Trophoblast cell (in vitro differentiated cells and primary cell): ENCODE measurements at regions not wholly inside any gene's neighbourhood (a gene's known extent, or its start where the extent isn't known, plus 50 kb on each side); places are given as distances from the start of the nearest gene placed in this dataset.

Experiments
- DNase-seq, 2 donors: peaks; one replicate each; pipeline ENCODE4 v3.0.0-alpha.2; 2016
- H2AFZ ChIP-seq: 2 replicates; pipeline ENCODE4 v1.6.1; 2013; ENCODE audit warnings: low read length, moderate library complexity, mild to moderate bottlenecking; ENCODE audit not compliant: insufficient read depth, poor library complexity
- H2AK5ac ChIP-seq: 2 replicates; pipeline ENCODE4 v1.6.1; 2013; ENCODE audit warnings: mild to moderate bottlenecking, low read length
- H2BK120ac ChIP-seq: 2 replicates; pipeline ENCODE4 v1.6.1; 2013; ENCODE audit warnings: low read length, mild to moderate bottlenecking, moderate library complexity; ENCODE audit not compliant: insufficient read depth, poor library complexity
- H2BK12ac ChIP-seq: 2 replicates; pipeline ENCODE4 v1.6.1; 2013; ENCODE audit warnings: mild to moderate bottlenecking, low read length, moderate library complexity
- H2BK5ac ChIP-seq: 2 replicates; pipeline ENCODE4 v1.6.1; 2013; ENCODE audit warnings: low read length, low read depth, moderate library complexity, mild to moderate bottlenecking; ENCODE audit not compliant: poor library complexity
- H3K14ac ChIP-seq: 2 replicates; pipeline ENCODE4 v1.6.1; 2013; ENCODE audit warnings: mild to moderate bottlenecking, low read length
- H3K18ac ChIP-seq: 2 replicates; pipeline ENCODE4 v1.6.1; 2013; ENCODE audit warnings: mild to moderate bottlenecking, low read length
- H3K23ac ChIP-seq: 2 replicates; pipeline ENCODE4 v1.6.1; 2013; ENCODE audit warnings: low read length
- H3K27ac ChIP-seq: 2 replicates; pipeline ENCODE4 v1.5.1; 2013; ENCODE audit warnings: low read depth, mild to moderate bottlenecking, inconsistent platforms, low read length, moderate library complexity
- H3K27me3 ChIP-seq: 2 replicates; pipeline ENCODE4 v1.6.1; 2013; ENCODE audit warnings: inconsistent platforms, mild to moderate bottlenecking, low read length, moderate library complexity; ENCODE audit not compliant: insufficient read depth
- H3K36me3 ChIP-seq, 2 experiments: 1 replicate in 1 of 2; 2 replicates in 1 of 2; pipeline ENCODE4 v1.6.1; 2013; ENCODE audit warnings: low read length in 2 of 2, mild to moderate bottlenecking in 2 of 2, moderate library complexity in 1 of 2; ENCODE audit not compliant: insufficient read depth in 2 of 2, control insufficient read depth in 1 of 2
- H3K4ac ChIP-seq: 2 replicates; pipeline ENCODE4 v1.6.1; 2013; ENCODE audit warnings: low read depth, mild to moderate bottlenecking, low read length, moderate library complexity
- H3K4me1 ChIP-seq, 2 experiments: 1 replicate in 1 of 2; 2 replicates in 1 of 2; pipeline ENCODE4 v1.6.1; 2013; ENCODE audit warnings: low read length in 2 of 2, mild to moderate bottlenecking in 2 of 2, moderate library complexity in 1 of 2; ENCODE audit not compliant: insufficient read depth in 2 of 2, control insufficient read depth in 1 of 2
- H3K4me2 ChIP-seq: 2 replicates; pipeline ENCODE4 v1.6.1; 2013; ENCODE audit warnings: inconsistent platforms, mild to moderate bottlenecking, low read length, moderate library complexity
- H3K4me3 ChIP-seq: 2 replicates; pipeline ENCODE4 v1.5.1; 2013; ENCODE audit warnings: mild to moderate bottlenecking, low read depth, low read length, inconsistent platforms
- H3K79me1 ChIP-seq: one replicate; pipeline ENCODE4 v1.6.1; 2013; ENCODE audit warnings: low read length
- H3K79me2 ChIP-seq: 2 replicates; pipeline ENCODE4 v1.6.1; 2013; ENCODE audit warnings: low read length, mild to moderate bottlenecking; ENCODE audit not compliant: control insufficient read depth, insufficient read depth, poor library complexity
- H3K9ac ChIP-seq: 2 replicates; pipeline ENCODE4 v1.6.1; 2013; ENCODE audit warnings: mild to moderate bottlenecking, low read length
- H3K9me3 ChIP-seq: 2 replicates; pipeline ENCODE4 v1.6.1; 2013; ENCODE audit warnings: low read depth, mild to moderate bottlenecking, control low read depth, inconsistent platforms, low read length; ENCODE audit not compliant: insufficient read depth
- H4K12ac ChIP-seq: 2 replicates; pipeline ENCODE4 v1.6.1; 2013; ENCODE audit warnings: low read depth, mild to moderate bottlenecking, low read length, moderate library complexity
- H4K8ac ChIP-seq: 2 replicates; pipeline ENCODE4 v1.6.1; 2013; ENCODE audit warnings: low read depth, mild to moderate bottlenecking, low read length, moderate library complexity
- H4K91ac ChIP-seq: one replicate; pipeline ENCODE4 v1.6.1; 2013; ENCODE audit warnings: low read depth, mild to moderate bottlenecking, low read length, moderate library complexity
- WGBS: extraction: QIAGEN DNeasy Blood & Tissue Kit; methylation state at CpG from one replicate; pipeline ENCODE4 v1.1.7; 2013; ENCODE audit warnings: missing lambda C conversion rate; ENCODE audit not compliant: insufficient read length, insufficient coverage; ENCODE audit errors: extremely low coverage; 5-methylcytosine and 5-hydroxymethylcytosine counted together

DNA sequence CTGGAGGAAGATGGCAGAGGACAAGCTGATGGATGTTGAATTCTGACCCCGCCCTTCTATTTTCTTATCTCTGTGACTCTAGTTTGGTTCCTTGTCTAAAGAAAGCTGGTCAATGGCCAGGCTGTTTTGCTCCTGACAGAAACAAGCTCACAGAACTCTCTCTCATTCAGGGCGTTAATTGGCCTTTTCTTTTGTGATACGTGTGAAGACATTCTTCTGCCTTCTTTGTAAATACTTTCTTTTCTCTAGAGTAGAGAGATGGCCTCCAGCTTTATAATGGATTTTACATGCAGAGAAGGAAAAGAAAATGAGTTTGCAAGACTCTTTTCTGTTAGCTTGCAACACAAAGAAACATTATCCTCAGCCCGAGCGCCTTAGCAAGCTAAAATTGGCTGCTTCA is 492.2 kb upstream of the CCDC196 start:
- Histone ChIP-seq H3K79me1 (no peaks in the 10 kb centered on the region), H3K27me3 (no peaks in the 10 kb centered on the region), H3K9ac (no peak overlapping the region), H3K23ac (no peak overlapping the region), H2BK120ac (no peak overlapping the region), H3K79me2 (no peaks in the 10 kb centered on the region), H3K4me2 (no peak overlapping the region), H2BK5ac (no peak overlapping the region), H3K36me3 (no peaks in the 10 kb centered on the region), H2AFZ (no peak overlapping the region), H3K4me1 (no peaks in the 10 kb centered on the region), H4K8ac (no peak overlapping the region), H4K91ac (no peak overlapping the region), H3K4ac (no peak overlapping the region), H3K18ac (no peak overlapping the region), H2AK5ac (no peak overlapping the region), H3K9me3 (peaks cover 3% of the 10 kb centered on the region), H2BK12ac (no peak overlapping the region), H3K27ac (no peak overlapping the region), H3K4me3 (no peak overlapping the region), H3K14ac (no peak overlapping the region), H4K12ac (no peak overlapping the region)
- no peak for DNase-seq
- WGBS, result no CpG with 5 or more reads among the region's 5 CpGs

GRCh38 chr14:65997347-65997746 is 488.8 kb upstream of the CCDC196 start:
- H3K27me3 ChIP-seq, result no peaks in the 10 kb centered on the region
- no peak overlapping the region for H2AK5ac ChIP-seq
- no peak overlapping the region for H3K14ac ChIP-seq
- peaks cover 4% of the 10 kb centered on the region for H3K9me3 ChIP-seq
- no peak overlapping the region for H4K91ac ChIP-seq
- no peak overlapping the region for H4K8ac ChIP-seq
- H3K9ac ChIP-seq, result no peak overlapping the region
- no peaks in the 10 kb centered on the region for H3K79me2 ChIP-seq
- peaks cover 0 to 1% of the 10 kb centered on the region in 2 experiments for H3K4me1 ChIP-seq
- no peak overlapping the region for H3K4me2 ChIP-seq
- H4K12ac ChIP-seq, result no peak overlapping the region
- H3K23ac ChIP-seq, result no peak overlapping the region
- DNase-seq, result no peak
- no peak overlapping the region for H2BK120ac ChIP-seq
- no peak overlapping the region for H3K27ac ChIP-seq
- H3K36me3 ChIP-seq, result no peaks in the 10 kb centered on the region
- no peak overlapping the region for H3K4me3 ChIP-seq
- no peaks in the 10 kb centered on the region for H3K79me1 ChIP-seq
- H2AFZ ChIP-seq, result no peak overlapping the region
- no peak overlapping the region for H2BK5ac ChIP-seq
- H2BK12ac ChIP-seq, result no peak overlapping the region
- no CpG with 5 or more reads among the region's 2 CpGs for WGBS
- H3K4ac ChIP-seq, result no peak overlapping the region
- H3K18ac ChIP-seq, result no peak overlapping the region

- no peak for DNase-seq
- Histone ChIP-seq H3K9ac (no peak overlapping the region), H4K8ac (no peak overlapping the region), H3K27me3 (no peaks in the 10 kb centered on the region), H2BK120ac (no peak overlapping the region), H2AFZ (no peak overlapping the region), H3K27ac (no peak overlapping the region), H2BK12ac (no peak overlapping the region), H3K79me1 (peaks cover 4% of the 10 kb centered on the region), H3K36me3 (no peaks in the 10 kb centered on the region), H4K12ac (no peak overlapping the region), H3K9me3 (peaks cover 4% of the 10 kb centered on the region), H3K79me2 (no peaks in the 10 kb centered on the region), H3K18ac (no peak overlapping the region), H3K4me1 (peaks cover 8 to 11% of the 10 kb centered on the region in 2 experiments), H3K23ac (no peak overlapping the region), H2AK5ac (no peak overlapping the region), H3K4me2 (no peak overlapping the region), H2BK5ac (no peak overlapping the region), H3K4ac (no peak overlapping the region), H4K91ac (no peak overlapping the region), H3K4me3 (no peak overlapping the region), H3K14ac (no peak overlapping the region)
- no CpG with 5 or more reads among the region's 1 CpG for WGBS
Measured at GRCh38 chr14:65999865-66000264, 486.3 kb upstream of the CCDC196 start.

GRCh38 chr14:66000766-66001165 is 485.4 kb upstream of the CCDC196 start:
- no peak overlapping the region for H3K27ac ChIP-seq
- no CpG with 5 or more reads among the region's 1 CpG for WGBS

More at GRCh38 chr14:66000766-66001165, 485.4 kb upstream of the CCDC196 start:
- H3K14ac ChIP-seq, result no peak overlapping the region
- H2AFZ ChIP-seq, result no peak overlapping the region
- H3K18ac ChIP-seq, result no peak overlapping the region
- no peaks in the 10 kb centered on the region for H3K27me3 ChIP-seq
- H3K4me1 ChIP-seq, result peaks cover 8 to 11% of the 10 kb centered on the region in 2 experiments
- no peak overlapping the region for H4K8ac ChIP-seq
- H3K23ac ChIP-seq, result no peak overlapping the region
- H3K4ac ChIP-seq, result no peak overlapping the region
- no peak overlapping the region for H2AK5ac ChIP-seq
- H3K9ac ChIP-seq, result no peak overlapping the region
- peaks cover 4% of the 10 kb centered on the region for H3K79me1 ChIP-seq
- peaks cover 4% of the 10 kb centered on the region for H3K9me3 ChIP-seq
- no peak overlapping the region for H4K12ac ChIP-seq
- DNase-seq, result no peak
- no peaks in the 10 kb centered on the region for H3K79me2 ChIP-seq
- no peak overlapping the region for H2BK5ac ChIP-seq
- no peaks in the 10 kb centered on the region for H3K36me3 ChIP-seq
- H2BK120ac ChIP-seq, result no peak overlapping the region
- H2BK12ac ChIP-seq, result no peak overlapping the region
- no peak overlapping the region for H4K91ac ChIP-seq
- H3K4me2 ChIP-seq, result no peak overlapping the region
- H3K4me3 ChIP-seq, result no peak overlapping the region
